Hepatocyte (in vitro differentiated cells): ENCODE measurements at regions not wholly inside any gene's neighbourhood (a gene's known extent, or its start where the extent isn't known, plus 50 kb on each side); places are given as distances from the start of the nearest gene placed in this dataset.

Experiments used
- DNase-seq: peaks from one replicate; pipeline ENCODE4 v3.0.0-alpha.2; 2016; ENCODE audit warnings: low spot score
- H2AFZ ChIP-seq: fragments of 200-600 bp; sonication (generic); 2 replicates; pipeline ENCODE4 v1.6.0; 2016; ENCODE audit warnings: antibody characterized with exemption, mild to moderate bottlenecking
- H3K27ac ChIP-seq: fragments of 200-600 bp; sonication (generic); 2 replicates; pipeline ENCODE4 v1.5.1; 2016; ENCODE audit warnings: mild to moderate bottlenecking
- H3K27me3 ChIP-seq: fragments of 200-600 bp; sonication (generic); 2 replicates; pipeline ENCODE4 v1.6.1; 2016
- H3K36me3 ChIP-seq: fragments of 200-600 bp; sonication (generic); replicated peaks from 2 replicates; pipeline ENCODE4 v1.5.1; 2016; ENCODE audit warnings: low read depth; ENCODE audit not compliant: insufficient read depth
- H3K4me1 ChIP-seq: fragments of 200-600 bp; sonication (generic); 2 replicates; pipeline ENCODE4 v1.5.1; 2016; ENCODE audit warnings: mild to moderate bottlenecking, moderate library complexity; ENCODE audit not compliant: insufficient read depth
- H3K4me2 ChIP-seq: fragments of 200-600 bp; sonication (generic); 2 replicates; pipeline ENCODE4 v1.6.0; 2016
- H3K4me3 ChIP-seq: fragments of 200-600 bp; sonication (generic); 2 replicates; pipeline ENCODE4 v1.5.1; 2016; ENCODE audit warnings: mild to moderate bottlenecking
- H3K79me2 ChIP-seq: fragments of 200-600 bp; sonication (generic); 2 replicates; pipeline ENCODE4 v1.6.0; 2017; ENCODE audit warnings: mild to moderate bottlenecking
- H3K9me2 ChIP-seq: fragments of 200-600 bp; sonication (generic); replicated peaks from 2 replicates; pipeline ENCODE4 v1.6.0; 2017; ENCODE audit warnings: mild to moderate bottlenecking; ENCODE audit not compliant: insufficient read depth
- H3K9me3 ChIP-seq: fragments of 200-600 bp; sonication (generic); 2 replicates; pipeline ENCODE4 v1.5.1; 2016; ENCODE audit warnings: low read depth, mild to moderate bottlenecking
- H4K20me1 ChIP-seq: fragments of 200-600 bp; sonication (generic); 2 replicates; pipeline ENCODE4 v1.6.0; 2016; ENCODE audit warnings: mild to moderate bottlenecking; ENCODE audit not compliant: insufficient read depth, poor library complexity, severe bottlenecking
- EZH2 ChIP-seq: fragments of 200-600 bp; sonication (generic); IDR thresholded peaks from 2 replicates; pipeline ENCODE4 v1.6.1; 2016; ENCODE audit warnings: antibody characterized with exemption, mild to moderate bottlenecking, borderline replicate concordance
- EZH2phosphoT487 ChIP-seq: fragments of 200-600 bp; sonication (generic); IDR thresholded peaks from one replicate; pipeline ENCODE4 v1.6.1; 2018; ENCODE audit warnings: antibody characterized with exemption, mild to moderate bottlenecking, low read depth, moderate library complexity; ENCODE audit not compliant: unreplicated experiment, severe bottlenecking
- WGBS: methylation state at CpG from one replicate; pipeline ENCODE4 v1.1.6; 2016; ENCODE audit warnings: low lambda C conversion rate; ENCODE audit errors: missing lambda C conversion rate; 5-methylcytosine and 5-hydroxymethylcytosine counted together
- TF ChIP-seq, protein P1 (sequence below): fragments of 200-600 bp; sonication (generic); IDR thresholded peaks from 2 replicates; pipeline ENCODE4 v1.5.1; 2016; ENCODE audit warnings: antibody characterized with exemption, mild to moderate bottlenecking; ENCODE audit not compliant: poor library complexity

DNA sequence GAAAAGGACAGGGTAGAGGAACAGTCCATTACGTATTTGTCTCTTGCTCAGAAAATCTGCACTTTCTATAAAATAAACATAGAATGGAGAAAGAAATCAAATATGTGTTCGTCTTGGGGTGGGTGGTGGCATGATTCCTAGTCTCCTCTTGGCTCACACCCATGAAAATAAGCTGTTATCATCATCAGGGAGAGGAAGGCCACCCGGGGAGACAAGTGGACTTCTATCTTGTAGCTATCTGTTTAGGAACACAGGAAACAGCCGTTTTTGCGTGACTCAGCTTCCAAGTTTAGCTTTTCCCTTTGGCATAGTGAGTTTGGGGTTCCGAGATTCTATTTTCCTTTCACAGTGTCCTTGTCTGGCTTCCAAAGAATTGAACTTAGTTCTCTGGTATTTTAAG lies 622.3 kb downstream of the PTPRU start:
- Histone ChIP-seq H3K9me3 (no peaks in the 10 kb centered on the region), H3K4me3 (no peak overlapping the region), H3K27ac (no peak overlapping the region), H3K4me1 (no peaks in the 10 kb centered on the region), H3K4me2 (no peak overlapping the region), H3K27me3 (no peaks in the 10 kb centered on the region), H2AFZ (no peak overlapping the region), H3K36me3 (no peaks in the 10 kb centered on the region), H4K20me1 (no peaks in the 10 kb centered on the region), H3K79me2 (no peaks in the 10 kb centered on the region), H3K9me2 (no peaks in the 10 kb centered on the region)
- WGBS, result 52% methylated on average over 6 of the region's 6 CpGs
- DNase-seq, result no peak
- TF ChIP-seq EZH2, result no peak
- TF ChIP-seq, protein P1, sequence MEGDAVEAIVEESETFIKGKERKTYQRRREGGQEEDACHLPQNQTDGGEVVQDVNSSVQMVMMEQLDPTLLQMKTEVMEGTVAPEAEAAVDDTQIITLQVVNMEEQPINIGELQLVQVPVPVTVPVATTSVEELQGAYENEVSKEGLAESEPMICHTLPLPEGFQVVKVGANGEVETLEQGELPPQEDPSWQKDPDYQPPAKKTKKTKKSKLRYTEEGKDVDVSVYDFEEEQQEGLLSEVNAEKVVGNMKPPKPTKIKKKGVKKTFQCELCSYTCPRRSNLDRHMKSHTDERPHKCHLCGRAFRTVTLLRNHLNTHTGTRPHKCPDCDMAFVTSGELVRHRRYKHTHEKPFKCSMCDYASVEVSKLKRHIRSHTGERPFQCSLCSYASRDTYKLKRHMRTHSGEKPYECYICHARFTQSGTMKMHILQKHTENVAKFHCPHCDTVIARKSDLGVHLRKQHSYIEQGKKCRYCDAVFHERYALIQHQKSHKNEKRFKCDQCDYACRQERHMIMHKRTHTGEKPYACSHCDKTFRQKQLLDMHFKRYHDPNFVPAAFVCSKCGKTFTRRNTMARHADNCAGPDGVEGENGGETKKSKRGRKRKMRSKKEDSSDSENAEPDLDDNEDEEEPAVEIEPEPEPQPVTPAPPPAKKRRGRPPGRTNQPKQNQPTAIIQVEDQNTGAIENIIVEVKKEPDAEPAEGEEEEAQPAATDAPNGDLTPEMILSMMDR, result no peak
- no peak for TF ChIP-seq EZH2phosphoT487

DNA sequence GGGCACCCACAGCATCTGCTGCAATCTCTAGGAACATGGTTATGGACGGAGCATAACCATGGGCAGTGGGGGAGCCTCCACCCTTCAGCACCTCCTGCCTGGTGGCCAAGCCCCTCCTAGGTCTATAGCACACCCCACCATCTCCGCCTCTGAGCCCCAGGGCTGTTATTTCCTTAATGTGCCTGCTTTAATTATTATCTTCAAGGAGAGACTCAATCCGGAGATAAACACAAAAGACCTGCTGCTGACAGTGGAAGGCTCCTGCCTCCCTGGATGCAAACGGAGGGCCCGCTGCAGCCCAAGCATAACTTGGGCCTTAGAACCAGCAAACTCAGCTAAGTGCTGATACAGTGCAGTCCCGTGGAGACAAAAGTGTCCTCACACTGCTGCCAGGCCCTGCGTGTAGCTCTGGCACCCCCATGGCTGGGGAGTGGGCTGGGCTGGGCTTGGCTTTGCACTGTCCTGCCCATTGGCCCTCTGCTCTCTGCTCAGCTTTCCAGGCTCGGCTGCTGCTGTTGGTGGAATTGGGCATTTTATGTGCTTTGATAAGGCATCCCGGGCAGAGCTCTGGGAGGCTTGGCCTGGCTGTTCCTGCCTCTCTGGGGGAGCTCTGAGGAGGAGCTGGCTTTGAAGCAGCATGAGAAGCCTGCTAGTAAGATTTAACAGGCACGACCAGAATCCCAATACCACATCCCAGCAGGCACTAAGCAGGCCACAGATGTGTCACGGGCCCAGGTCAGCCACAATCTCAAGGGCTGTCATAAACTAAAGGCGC lies 620.2 kb downstream of the PTPRU start:
- H4K20me1 ChIP-seq, result no peaks in the 10 kb centered on the region
- no peaks in the 10 kb centered on the region for H3K79me2 ChIP-seq
- 55% methylated on average over 12 of the region's 12 CpGs for WGBS
- no peaks in the 10 kb centered on the region for H3K36me3 ChIP-seq
- H3K27me3 ChIP-seq, result no peaks in the 10 kb centered on the region
- H3K9me2 ChIP-seq, result no peaks in the 10 kb centered on the region
- no peak overlapping the region for H3K4me3 ChIP-seq
- H3K4me2 ChIP-seq, result no peak overlapping the region
- no peak overlapping the region for H3K27ac ChIP-seq
- no peaks in the 10 kb centered on the region for H3K9me3 ChIP-seq
- TF ChIP-seq EZH2, result no peak
- TF ChIP-seq, protein P1, result no peak
- no peak for TF ChIP-seq EZH2phosphoT487
- no peak overlapping the region for H2AFZ ChIP-seq
- no peaks in the 10 kb centered on the region for H3K4me1 ChIP-seq
- DNase-seq, result no peak

DNA sequence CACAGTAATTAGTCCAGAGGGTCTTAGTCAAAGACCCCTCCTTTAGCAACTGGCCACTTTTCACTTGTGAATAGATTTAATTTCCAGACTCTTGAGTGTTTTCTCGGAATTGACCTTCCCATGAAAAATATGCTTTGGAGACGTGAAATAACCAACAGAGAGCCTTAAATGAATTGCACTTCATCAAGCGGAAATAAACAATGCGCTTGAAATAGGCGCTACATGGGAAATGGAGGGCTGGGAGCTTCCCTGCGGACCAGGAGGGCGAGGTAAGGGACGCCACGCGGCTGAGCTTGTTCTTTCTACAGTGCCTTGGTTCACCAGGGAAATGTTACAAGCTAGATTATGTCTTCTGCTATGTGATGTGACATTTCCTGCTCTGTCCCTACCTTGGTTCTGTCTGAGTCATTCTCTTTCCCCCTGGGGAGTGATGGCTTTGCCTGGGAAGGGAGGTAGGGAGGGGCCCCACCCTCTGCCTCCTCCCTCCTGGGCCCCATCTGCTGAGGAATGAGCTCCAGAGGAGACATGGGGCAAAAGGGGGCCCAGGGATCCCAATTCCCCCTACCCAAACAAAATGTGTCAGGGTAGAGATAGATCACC lies 619.3 kb downstream of the PTPRU start:
- no peak overlapping the region for H3K4me2 ChIP-seq
- WGBS, result 92% methylated on average over 10 of the region's 10 CpGs
- TF ChIP-seq EZH2phosphoT487, result no peak
- no peak for TF ChIP-seq EZH2
- TF ChIP-seq, protein P1, result no peak
- H3K4me1 ChIP-seq, result peaks cover 4% of the 10 kb centered on the region
- no peak for DNase-seq
- no peaks in the 10 kb centered on the region for H4K20me1 ChIP-seq
- H3K27ac ChIP-seq, result no peak overlapping the region
- H3K27me3 ChIP-seq, result no peaks in the 10 kb centered on the region
- no peaks in the 10 kb centered on the region for H3K9me2 ChIP-seq
- no peak overlapping the region for H3K4me3 ChIP-seq
- H2AFZ ChIP-seq, result no peak overlapping the region
- no peaks in the 10 kb centered on the region for H3K36me3 ChIP-seq
- H3K79me2 ChIP-seq, result no peaks in the 10 kb centered on the region
- H3K9me3 ChIP-seq, result no peaks in the 10 kb centered on the region
